Fibroblast of lung (primary cell): ENCODE measurements at regions not wholly inside any gene's neighbourhood (a gene's known extent, or its start where the extent isn't known, plus 50 kb on each side); places are given as distances from the start of the nearest gene placed in this dataset.

ENCODE experiments used
- CTCF ChIP-seq, 2 donors: IDR thresholded peaks in 1 of 2; conservative IDR thresholded peaks in 1 of 2; 1 replicate in 1 of 2; 2 replicates in 1 of 2; pipeline ENCODE4 v1.5.1; 2011 to 2012; ENCODE audit warnings: low read length in 2 of 2, control low read depth in 1 of 2, inconsistent platforms in 1 of 2, low read depth in 1 of 2, mild to moderate bottlenecking in 1 of 2
- EZH2 ChIP-seq: IDR thresholded peaks from 2 replicates; pipeline ENCODE4 v1.5.1; 2012; ENCODE audit warnings: low read length, control low read depth, mild to moderate bottlenecking; ENCODE audit errors: missing control alignments

DNA sequence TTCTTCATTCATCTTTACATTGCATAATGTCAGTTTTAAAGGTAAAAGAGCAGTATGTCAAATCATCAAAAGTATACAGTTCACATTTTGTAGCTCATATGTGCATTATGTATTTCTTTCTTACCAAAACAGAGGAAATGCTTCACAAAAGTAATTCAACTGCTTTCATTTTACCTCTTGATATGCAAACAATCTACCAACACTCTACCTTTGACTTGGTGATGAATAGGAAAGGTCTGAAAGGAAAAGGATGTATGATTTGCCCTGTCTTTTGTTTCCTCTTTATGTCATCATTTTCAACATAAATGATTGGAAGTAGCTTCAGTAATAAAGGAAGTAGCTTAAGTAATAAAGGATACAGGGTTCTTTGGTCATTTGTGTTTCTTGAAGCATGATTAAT is 846.7 kb downstream of the NXPH1 start:
- TF ChIP-seq EZH2 (no peak), CTCF (conservative IDR thresholded peaks at IDR 0.05 in 1 of 2, IDR thresholded peaks at IDR 0.05 in 1 of 2; ENCODE audit: low read depth in 1 of 2, low read length in 2 of 2) (no peak)
